ENCODE measurements at regions not wholly inside any gene's neighbourhood (a gene's known extent, or its start where the extent isn't known, plus 50 kb on each side); places are given as distances from the start of the nearest gene placed in this dataset.

DNA sequence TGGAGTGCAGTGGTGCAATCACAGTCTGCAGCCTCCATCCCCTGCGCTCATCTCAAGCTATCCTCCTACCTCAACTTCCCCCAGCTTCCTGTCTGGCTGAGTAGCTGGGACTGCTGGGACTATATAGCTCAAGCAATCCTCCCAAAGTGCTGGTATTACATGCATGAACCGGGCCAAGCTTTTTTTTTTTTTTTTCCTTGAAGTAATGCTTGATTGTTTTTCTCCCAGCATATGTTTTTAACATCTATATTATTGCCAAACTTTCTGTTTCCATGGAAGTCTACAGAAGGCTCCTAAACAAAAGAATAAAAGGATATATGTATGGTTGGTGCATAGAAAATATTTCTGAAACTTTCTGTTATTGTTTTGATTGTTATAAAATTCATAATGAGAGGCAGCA, 853.6 kb downstream of the KCNA4 start:
- Histone ChIP-seq H3K4me3 (no peak overlapping the region), H3K27me3 (replicated peaks; ENCODE audit: insufficient read depth) (no peaks in the 10 kb centered on the region), H3K4me2 (ENCODE audit: unreplicated experiment) (no peak overlapping the region), H3K36me3 (ENCODE audit: low read depth) (no peaks in the 10 kb centered on the region), H3K9me3 (ENCODE audit: low read depth) (no peaks in the 10 kb centered on the region), H2AFZ (no peak overlapping the region), H3K79me2 (ENCODE audit: insufficient read depth) (no peaks in the 10 kb centered on the region), H4K20me1 (ENCODE audit: insufficient read depth) (no peaks in the 10 kb centered on the region), H3K27ac (no peak overlapping the region), H3K9me2 (ENCODE audit: insufficient read depth) (no peaks in the 10 kb centered on the region), H3K4me1 (ENCODE audit: insufficient read depth) (peaks cover 30% of the 10 kb centered on the region), H3K9ac (no peak overlapping the region), H3F3A (ENCODE audit: insufficient read depth) (peaks cover 9% of the 10 kb centered on the region)
- 36 to 38% methylated on average over 2 of the region's 2 CpGs for WGBS, 2 experiments (ENCODE audit: low coverage in 1 of 2, low lambda C conversion rate in 2 of 2, missing lambda C conversion rate in 2 of 2)
- TF ChIP-seq EZH2phosphoT487 (IDR thresholded peaks at IDR 0.05; ENCODE audit: insufficient read depth, low read depth) (no peak), EZH2 (IDR thresholded peaks at IDR 0.05; ENCODE audit: insufficient read depth, poor library complexity, severe bottlenecking) (no peak)
- in situ Hi-C loops (cut with MboI): loop anchor here (25.0 kb wide), 1 partner anchor 1451 kb away; the partner anchor contains the start of gene BDNF
- no peak for DNase-seq

DNA sequence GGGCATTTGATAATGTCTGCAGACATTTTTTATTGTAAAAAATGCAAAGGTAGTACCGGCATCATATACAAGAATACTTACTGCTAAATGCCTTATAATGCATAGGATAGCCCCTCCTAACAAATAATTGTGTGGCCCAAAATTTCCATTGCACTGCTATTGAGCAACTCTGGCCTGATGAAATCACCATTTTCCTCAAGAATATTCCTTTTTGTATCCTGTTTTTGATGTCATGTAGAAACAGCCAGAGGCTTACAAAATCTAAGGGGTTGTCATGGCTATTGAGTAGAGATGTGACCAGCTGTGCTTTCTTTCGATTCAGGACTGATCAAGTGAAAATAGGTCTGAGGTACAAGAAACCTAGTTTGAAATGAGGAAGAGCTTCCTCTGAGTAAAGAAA, 854.3 kb downstream of the KCNA4 start:
- no peaks in the 10 kb centered on the region for H3K9me3 ChIP-seq (ENCODE audit: low read depth)
- 50 to 56% methylated on average over 2 of the region's 2 CpGs for WGBS, 2 experiments (ENCODE audit: low coverage in 1 of 2, low lambda C conversion rate in 2 of 2, missing lambda C conversion rate in 2 of 2)
- no peaks in the 10 kb centered on the region for H3K36me3 ChIP-seq (ENCODE audit: low read depth)
- no peaks in the 10 kb centered on the region for H3K79me2 ChIP-seq (ENCODE audit: insufficient read depth)
- H3K4me1 ChIP-seq (ENCODE audit: insufficient read depth): peaks cover 30% of the 10 kb centered on the region
- H3K9me2 ChIP-seq (ENCODE audit: insufficient read depth): no peaks in the 10 kb centered on the region
- in situ Hi-C loops (cut with MboI): loop anchor here (25.0 kb wide), 1 partner anchor 1450 kb away; the partner anchor contains the start of gene BDNF
- no peaks in the 10 kb centered on the region for H3K27me3 ChIP-seq (replicated peaks; ENCODE audit: insufficient read depth)
- H4K20me1 ChIP-seq (ENCODE audit: insufficient read depth): no peaks in the 10 kb centered on the region
- H3K4me3 ChIP-seq: no peak overlapping the region
- peaks cover 9% of the 10 kb centered on the region for H3F3A ChIP-seq (ENCODE audit: insufficient read depth)
- H2AFZ ChIP-seq: no peak overlapping the region
- peak; percentile 28 for DNase-seq
- TF ChIP-seq EZH2 (IDR thresholded peaks at IDR 0.05; ENCODE audit: insufficient read depth, poor library complexity, severe bottlenecking) (no peak), EZH2phosphoT487 (IDR thresholded peaks at IDR 0.05; ENCODE audit: insufficient read depth, low read depth) (no peak)
- no peak overlapping the region for H3K9ac ChIP-seq
- H3K27ac ChIP-seq: no peak overlapping the region
- H3K4me2 ChIP-seq (ENCODE audit: unreplicated experiment): no peak overlapping the region

DNA sequence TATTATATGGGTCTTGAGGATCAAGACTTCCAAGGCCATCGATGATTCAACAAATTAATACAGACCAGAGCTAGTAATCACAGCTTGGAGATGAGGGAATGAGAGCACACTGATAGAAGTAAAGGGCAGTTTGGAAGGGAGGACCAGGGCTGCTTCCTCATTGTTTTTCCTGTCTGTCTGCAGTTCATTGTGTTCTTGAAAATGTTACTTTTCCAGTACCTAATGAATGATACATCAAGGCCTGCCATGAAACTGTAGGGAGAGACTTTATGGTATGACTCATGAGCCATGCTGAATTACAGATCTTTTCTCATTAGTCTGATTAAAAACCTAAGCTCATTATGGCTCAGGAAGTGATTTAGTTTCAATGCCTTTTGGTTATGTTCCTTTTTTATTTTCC, 855.6 kb downstream of the KCNA4 start:
- Histone ChIP-seq H3K27ac (peak overlapping the region; percentile 17; the same call in 1 of the 2 replicates), H3K79me2 (ENCODE audit: insufficient read depth) (no peaks in the 10 kb centered on the region), H3K9me3 (ENCODE audit: low read depth) (no peaks in the 10 kb centered on the region), H3K4me3 (0 out of 2 replicates have a peak overlapping the region, but pooled peaks have one; percentile 7), H3K4me2 (ENCODE audit: unreplicated experiment) (no peak overlapping the region), H3F3A (ENCODE audit: insufficient read depth) (peaks cover 9% of the 10 kb centered on the region), H3K27me3 (replicated peaks; ENCODE audit: insufficient read depth) (no peaks in the 10 kb centered on the region), H3K9me2 (ENCODE audit: insufficient read depth) (no peaks in the 10 kb centered on the region), H3K36me3 (ENCODE audit: low read depth) (no peaks in the 10 kb centered on the region), H2AFZ (peak overlapping the region; percentile 39; the same call in 1 of the 2 replicates), H3K4me1 (ENCODE audit: insufficient read depth) (peaks cover 30% of the 10 kb centered on the region), H3K9ac (no peak overlapping the region), H4K20me1 (ENCODE audit: insufficient read depth) (no peaks in the 10 kb centered on the region)
- peak; percentile 52 for DNase-seq
- in situ Hi-C loops (cut with MboI): loop anchor here (25.0 kb wide), 1 partner anchor 1449 kb away; the partner anchor contains the start of gene BDNF
- TF ChIP-seq EZH2phosphoT487 (IDR thresholded peaks at IDR 0.05; ENCODE audit: insufficient read depth, low read depth): no peak
- no peak for TF ChIP-seq EZH2 (IDR thresholded peaks at IDR 0.05; ENCODE audit: insufficient read depth, poor library complexity, severe bottlenecking)
- 6 to 9% methylated on average over 1 of the region's 1 CpG for WGBS, 2 experiments (ENCODE audit: low coverage in 1 of 2, low lambda C conversion rate in 2 of 2, missing lambda C conversion rate in 2 of 2)

- Histone ChIP-seq H3K79me2 (ENCODE audit: insufficient read depth) (no peaks in the 10 kb centered on the region), H3K36me3 (ENCODE audit: low read depth) (no peaks in the 10 kb centered on the region), H3K4me2 (ENCODE audit: unreplicated experiment) (no peak overlapping the region), H3K9me3 (ENCODE audit: low read depth) (no peaks in the 10 kb centered on the region), H3K27me3 (replicated peaks; ENCODE audit: insufficient read depth) (no peaks in the 10 kb centered on the region), H2AFZ (0 out of 2 replicates have a peak overlapping the region, but pooled peaks have one; percentile 24), H3K27ac (no peak overlapping the region), H3K4me3 (no peak overlapping the region), H4K20me1 (ENCODE audit: insufficient read depth) (no peaks in the 10 kb centered on the region), H3F3A (ENCODE audit: insufficient read depth) (peaks cover 9% of the 10 kb centered on the region), H3K4me1 (ENCODE audit: insufficient read depth) (peaks cover 30% of the 10 kb centered on the region), H3K9me2 (ENCODE audit: insufficient read depth) (no peaks in the 10 kb centered on the region), H3K9ac (no peak overlapping the region)
- WGBS, 2 experiments (ENCODE audit: low coverage in 1 of 2, low lambda C conversion rate in 2 of 2, missing lambda C conversion rate in 2 of 2): 13 to 18% methylated on average over 6 of the region's 6 CpGs
- DNase-seq: peak; percentile 86
- in situ Hi-C loops (cut with MboI): loop anchor here (25.0 kb wide), 1 partner anchor 1448 kb away; the partner anchor contains the start of gene BDNF
- TF ChIP-seq EZH2phosphoT487 (IDR thresholded peaks at IDR 0.05; ENCODE audit: insufficient read depth, low read depth): no peak
- TF ChIP-seq EZH2 (IDR thresholded peaks at IDR 0.05; ENCODE audit: insufficient read depth, poor library complexity, severe bottlenecking): no peak
These were observed 857.0 kb downstream of the KCNA4 start for GRCh38 chr11:29159552-29160465.
